ENCODE measurements at regions not wholly inside any gene's neighbourhood (a gene's known extent, or its start where the extent isn't known, plus 50 kb on each side); places are given as distances from the start of the nearest gene placed in this dataset.

GRCh38 chr13:39930060-39930459, 274.6 kb downstream of the COG6 start:
- no peak for TF ChIP-seq ZNF274 (IDR thresholded peaks at IDR 0.05; ENCODE audit: low read depth, low read length)
- no peak for TF ChIP-seq YY1 (IDR thresholded peaks at IDR 0.05; ENCODE audit: insufficient read depth, insufficient read length)
